GM21619 (cell line): ENCODE measurements at regions not wholly inside any gene's neighbourhood (a gene's known extent, or its start where the extent isn't known, plus 50 kb on each side); places are given as distances from the start of the nearest gene placed in this dataset.
A peak's percentile ranks its signal among the peaks of the same experiment; 100 is the strongest.

Source experiments
- ATAC-seq: cut with Tn5 transposase; IDR thresholded peaks from one replicate; pipeline ENCODE4 v1.9.1; 2021; ENCODE audit not compliant: unreplicated experiment

DNA sequence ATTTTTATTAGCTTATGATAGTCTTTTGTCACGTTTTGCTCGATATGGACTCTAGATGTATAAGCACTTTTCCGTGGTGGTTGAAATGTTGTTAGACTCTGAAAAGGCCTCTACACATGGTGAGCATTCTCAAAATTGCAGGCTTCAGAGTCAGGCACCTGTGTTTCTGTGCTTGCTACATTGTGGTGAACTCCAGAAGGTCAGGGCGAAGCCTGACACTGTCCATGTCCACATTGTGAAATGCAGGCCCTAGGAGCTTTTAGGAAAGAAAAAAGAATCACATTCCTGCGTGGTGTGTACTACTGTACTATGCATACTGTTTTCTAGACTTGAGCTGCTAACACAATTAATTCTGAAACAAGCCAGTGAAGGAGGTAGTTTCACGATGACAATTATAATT, 86.3 kb downstream of the HS3ST1 start:
- ATAC-seq, result no peak

DNA sequence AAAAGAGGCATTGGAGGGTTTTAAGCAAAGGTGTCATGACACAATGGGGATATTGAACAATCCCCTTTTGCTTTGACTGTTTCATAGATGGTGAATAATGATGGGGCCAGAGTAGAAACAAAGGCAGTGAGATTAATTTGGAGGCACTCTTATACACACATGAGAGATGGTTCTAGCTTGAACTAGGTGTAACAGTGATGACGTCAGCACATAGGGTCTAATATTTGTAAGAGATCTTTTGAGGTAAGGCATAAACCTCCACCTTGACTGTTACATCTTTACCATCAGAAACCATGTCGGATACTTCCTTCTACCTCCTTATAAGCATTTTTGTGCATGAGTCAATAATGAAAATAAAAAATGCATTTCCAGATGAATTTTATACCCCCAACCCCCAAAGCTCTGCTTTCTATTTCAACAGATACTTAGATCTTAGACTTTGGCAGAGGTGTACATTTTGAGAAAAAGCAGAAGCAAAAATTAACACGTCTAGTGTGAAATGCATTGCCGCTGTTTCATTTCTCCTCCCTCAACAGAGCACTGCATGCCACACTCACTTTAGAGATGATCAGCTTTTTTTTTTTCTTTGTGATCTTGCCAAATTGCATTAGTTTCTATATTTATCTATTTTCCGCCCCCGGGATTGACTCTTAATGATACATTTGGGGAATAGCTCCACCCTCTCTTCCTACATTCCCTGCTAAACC, 87.2 kb downstream of the HS3ST1 start:
- ATAC-seq, result no peak

DNA sequence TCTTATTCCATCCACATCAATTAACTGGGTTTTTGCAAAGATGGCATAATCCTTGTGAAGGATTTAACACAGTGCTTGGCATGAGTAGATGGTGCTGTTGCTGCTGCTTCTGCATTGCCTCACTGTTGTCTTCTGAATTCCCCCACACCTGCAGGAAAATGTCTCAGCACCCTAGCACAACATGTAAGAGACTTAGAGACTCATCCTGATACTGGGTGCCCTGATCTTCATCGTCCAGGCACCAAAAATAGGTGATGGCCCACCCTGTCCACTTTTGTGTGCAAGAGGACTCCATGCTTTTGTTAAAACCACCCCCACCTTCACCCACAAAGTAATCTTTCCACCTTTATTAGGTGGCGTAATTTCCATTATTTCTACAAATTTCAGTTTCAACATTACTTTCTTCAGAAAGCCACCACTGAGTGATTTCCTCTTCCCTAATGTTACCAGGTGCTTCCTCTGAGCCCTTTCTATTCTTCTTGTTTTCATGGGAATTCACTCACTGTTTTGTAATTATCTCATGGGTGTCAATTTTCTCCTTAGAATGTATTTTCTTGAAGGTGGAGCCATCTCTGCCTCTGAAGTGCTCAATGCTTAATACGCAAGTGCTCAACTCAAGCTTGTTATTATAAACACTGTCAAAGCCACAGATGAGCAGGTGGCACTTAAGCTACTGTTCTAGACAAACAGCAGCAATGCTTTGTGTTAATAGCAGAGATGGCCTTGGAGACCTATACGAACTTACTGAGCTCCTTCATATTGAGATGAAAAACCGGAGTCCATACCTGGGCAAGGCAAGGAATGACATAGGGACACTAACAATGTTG, 89.5 kb downstream of the HS3ST1 start:
- peak; percentile 42 for ATAC-seq

DNA sequence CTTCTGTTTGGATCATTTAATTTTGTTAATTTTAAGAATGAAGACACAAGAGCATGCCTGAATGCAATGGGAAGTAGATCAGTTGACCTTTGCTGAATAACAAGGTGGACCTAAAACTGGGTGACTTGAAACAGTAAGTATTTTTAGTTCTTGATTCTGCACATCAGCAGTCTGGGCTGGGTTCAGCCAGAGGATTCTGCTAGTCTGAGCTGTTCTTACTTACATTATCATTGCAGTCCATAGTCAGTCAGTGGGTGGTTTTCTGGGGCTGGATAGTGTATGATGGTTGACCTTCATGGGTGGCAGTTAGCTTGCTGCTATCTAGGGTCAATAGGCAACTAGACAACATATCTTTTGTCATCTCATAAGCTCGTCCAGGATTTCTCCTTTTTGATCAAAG, 91.4 kb downstream of the HS3ST1 start:
- no peak for ATAC-seq

DNA sequence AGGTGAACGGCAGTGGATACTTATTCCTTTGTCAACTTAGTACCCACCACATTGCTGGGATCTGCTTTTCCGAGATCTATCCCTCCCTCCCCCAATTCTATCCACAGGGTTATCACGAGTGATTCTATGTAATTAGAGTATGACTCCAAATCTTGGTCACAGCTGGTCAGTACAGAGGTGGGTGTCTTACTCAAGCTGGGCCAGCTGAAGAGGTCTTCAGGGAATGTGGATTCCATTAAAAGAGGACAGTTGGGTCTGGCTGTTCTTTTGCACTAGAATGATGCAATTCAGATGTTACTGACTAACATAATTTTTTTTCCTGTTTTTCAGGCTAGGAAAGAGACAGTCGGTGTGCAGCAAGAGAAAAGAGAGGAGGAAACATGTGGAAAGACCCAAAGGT, 92.3 kb downstream of the HS3ST1 start:
- ATAC-seq, result no peak

DNA sequence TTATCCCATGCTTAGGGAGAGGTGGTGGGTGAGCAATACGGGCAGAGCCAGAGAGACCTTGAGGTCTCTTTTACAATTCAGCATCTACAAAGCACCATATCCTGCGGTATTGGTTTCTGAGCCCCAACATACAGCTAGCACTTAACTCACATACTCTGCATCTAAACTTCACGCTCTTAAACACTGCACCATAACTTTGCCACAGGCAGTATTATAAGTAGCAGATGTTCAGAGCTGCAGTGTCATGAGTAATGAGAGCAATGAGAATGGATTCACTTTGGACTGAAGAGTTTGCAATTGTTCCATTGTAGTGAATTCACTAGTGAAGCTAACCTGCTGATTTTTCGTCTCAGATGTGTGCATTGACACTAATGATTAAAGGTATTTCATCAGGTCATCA, 93.8 kb downstream of the HS3ST1 start:
- no peak for ATAC-seq

DNA sequence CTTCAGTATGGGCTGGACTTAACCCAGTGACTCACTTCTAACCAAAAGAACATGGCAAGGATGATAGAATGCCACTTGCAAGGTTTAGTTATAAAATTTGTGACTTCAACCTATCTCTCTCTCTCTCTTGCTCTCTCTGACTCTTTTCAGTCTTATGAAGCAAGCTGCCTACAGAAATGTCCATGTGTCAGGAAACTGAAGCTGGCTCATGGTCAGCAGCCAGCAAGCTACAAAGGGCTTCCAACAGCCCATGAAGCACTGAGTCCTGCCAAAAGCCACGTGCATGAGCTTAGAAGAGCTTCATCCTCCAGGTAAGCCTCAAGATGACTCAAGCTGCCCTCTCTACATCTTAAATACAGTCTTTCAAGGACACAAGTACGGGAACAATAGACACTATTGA, 100.3 kb downstream of the HS3ST1 start:
- no peak for ATAC-seq

DNA sequence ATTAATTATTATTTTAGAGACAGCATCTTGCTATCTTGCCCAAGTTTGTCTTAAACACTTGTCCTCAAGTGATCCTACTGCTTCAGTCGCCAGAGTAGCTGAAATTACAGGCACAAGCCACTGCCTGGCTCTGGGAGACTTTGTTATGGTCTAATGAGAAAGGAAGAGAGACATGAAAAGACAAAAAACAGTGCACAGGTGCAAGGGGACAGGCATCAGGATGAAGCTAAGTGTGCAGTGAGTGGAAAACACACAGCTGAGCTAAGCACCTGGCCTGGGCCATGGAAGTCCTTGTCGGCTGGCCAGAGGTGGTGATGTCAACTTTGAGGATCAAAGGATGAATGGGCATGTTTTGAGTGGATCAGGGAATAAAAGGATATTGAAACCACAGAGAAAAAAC, 102.7 kb downstream of the HS3ST1 start:
- ATAC-seq, result no peak

DNA sequence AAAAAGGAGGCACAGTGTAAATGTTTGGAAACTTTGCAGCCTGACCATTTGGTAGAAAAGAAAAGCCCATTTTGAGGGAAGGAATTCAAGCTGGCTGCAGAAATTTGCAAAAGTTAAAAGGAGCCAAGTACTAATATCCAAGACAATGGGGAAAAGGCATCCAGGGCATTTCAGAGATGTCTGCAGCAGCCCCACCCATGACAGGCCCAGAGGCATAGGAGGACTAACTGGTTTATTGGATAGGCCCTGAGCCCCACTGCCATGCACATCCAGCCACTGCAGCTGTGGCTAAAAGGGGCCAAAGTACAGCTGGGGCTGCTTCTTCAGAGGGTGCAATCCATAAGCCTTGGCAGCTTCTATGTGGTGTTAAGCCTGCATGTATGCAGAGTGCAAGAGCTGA, 104.9 kb downstream of the HS3ST1 start:
- ATAC-seq, result no peak

DNA sequence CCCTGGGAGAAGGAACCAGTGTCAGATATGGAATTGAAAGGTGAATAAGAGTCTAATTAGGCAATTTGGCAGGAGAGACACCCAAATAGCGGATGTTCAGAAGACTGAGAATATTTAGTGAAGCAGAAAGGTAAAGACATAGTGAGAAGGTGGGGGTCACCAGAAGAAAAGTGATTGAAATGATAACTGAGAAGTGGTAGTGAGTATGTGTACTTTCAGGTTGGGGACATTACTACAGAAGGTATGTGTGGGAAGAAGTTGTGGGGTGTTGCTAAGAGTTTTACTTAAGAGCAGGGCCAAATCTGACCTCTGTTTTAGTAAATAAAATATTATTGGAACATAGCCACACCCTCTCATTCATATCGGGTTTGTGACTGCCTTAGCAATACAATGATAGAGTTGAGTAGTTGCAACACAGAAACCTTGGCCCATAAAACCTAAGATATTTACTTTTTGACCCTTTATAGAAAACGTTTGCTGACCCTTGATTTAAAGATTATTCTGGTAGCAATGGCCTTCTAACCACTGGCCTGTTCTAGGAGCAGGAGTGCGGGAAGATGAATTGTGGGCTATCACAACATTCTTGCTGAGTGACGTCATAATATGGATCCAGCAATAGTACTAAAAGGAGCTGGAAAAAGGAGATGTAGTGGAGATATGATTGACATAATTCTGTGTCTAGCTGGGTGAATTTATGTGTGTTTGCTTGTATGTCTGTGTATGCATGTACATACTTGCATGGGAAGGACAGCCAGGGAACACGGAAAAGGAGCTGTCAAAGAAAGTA, 115.3 kb downstream of the HS3ST1 start:
- ATAC-seq, result no peak

DNA sequence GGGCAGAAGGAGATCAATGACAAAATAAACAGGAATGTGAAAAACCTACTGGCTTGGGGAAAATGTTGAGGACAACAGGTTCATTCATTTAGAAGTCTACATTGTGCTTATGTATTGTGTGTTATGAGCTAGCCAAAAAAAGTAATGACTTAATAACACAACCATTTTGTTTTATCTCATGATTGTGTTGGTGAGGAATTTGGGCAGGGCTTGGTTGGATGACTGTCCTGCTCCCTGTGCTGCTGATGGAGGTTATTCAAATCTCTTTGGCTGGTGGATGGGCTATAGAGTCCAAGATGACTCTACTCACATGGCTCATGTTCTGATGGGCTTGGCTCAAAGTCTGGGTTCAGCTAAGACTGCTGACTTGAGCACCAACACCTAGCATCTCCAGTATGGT, 116.3 kb downstream of the HS3ST1 start:
- no peak for ATAC-seq

DNA sequence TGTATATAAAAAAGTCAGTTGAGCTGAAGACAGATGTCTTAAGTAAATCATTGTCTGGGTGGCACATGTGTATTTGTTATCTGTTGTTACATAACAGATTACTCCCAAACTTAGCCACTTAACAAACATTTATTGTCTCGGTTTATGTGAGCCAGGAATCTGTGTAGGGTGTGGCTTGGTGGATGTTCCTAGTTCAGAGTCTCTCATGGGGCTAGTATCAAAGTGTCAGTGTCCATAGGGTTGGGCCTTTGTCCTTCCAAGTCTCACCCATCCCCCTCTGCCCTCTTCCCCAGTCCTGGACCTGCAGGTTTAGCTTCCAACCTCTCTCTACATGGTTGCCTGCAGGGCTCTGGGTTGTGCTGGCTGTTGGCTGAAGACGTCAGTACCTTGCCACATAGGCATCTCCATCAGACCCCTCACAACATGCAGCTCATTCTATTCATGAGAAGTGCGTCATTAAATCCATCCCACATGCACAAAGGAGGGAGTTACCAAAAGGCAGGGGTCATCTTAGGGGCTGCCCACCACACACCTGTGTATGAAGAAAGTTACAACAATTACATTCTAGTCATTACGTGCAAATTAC, 127.5 kb downstream of the HS3ST1 start:
- no peak for ATAC-seq

DNA sequence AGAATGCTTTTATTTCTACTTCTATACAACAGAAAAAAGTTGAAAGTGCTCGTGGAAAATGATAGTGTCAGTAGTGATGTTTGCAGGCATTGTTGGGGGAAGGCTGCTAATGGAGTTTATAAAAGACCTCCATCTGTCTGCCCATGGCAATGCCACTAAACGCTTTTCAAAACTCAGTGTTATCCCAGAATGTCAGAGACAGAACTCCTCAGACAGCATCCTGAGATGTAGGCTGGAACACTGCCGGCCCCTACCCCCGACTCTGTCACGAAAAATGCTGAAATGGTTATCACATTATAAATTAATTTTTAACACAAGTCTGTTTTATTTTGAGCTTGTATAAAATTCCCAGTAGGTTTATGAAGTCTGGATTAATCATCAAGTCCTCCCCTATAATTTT, 128.9 kb downstream of the HS3ST1 start:
- ATAC-seq, result no peak

DNA sequence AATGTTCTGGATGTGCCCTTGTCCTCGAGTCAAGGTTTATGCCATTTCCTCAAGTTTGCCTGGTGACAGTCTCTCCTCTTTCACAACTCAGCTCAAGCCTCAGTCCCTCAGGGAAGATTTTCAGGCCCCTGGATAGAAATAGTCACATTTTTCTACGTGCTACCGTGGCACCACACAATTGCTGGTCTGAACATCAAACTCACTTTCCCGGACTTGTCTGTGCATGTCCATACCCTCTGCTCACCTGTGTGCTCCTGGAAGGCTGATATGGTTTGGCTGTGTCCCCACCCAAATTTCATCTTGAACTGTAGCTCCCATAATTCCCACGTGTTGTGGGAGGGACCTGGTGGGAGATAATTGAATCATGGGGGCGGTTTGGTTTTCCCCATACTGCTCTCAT, 129.7 kb downstream of the HS3ST1 start:
- no peak for ATAC-seq

DNA sequence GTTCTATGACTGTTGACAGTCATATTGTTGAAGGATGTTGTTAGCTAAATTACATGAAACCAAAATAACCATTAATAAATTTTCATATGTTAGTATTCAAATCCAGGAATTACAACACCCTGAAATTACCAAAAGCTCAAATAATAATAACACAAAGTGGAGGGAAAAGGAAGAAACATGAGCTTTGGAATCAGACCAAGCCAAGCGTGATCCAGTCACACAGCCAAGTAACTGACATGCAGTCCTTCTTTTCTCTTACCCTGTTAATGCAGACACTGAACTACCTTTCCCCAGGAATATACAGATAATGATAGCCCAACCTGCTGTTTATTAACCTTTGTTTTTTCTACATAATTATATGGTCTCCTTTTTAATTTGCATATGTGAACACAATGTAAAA, 130.2 kb downstream of the HS3ST1 start:
- ATAC-seq, result no peak

DNA sequence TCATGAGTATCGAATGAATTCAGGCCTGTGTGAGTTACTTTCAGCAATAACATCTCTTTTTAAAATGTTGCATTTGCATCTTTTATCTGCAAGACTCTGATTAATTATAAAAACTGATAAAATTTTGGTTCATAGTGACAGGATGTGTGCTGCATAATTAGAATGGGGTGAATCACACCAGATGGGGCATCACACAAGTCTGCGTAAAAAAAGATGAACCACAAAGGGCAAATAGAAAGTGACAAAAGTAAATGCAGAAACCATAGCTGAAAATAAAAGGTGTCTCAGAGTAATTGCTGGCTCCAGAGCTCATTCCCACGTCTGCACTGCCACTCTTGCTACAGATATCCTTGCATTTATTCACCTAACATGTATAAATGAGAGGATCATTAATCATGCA, 131.1 kb downstream of the HS3ST1 start:
- ATAC-seq, result no peak

DNA sequence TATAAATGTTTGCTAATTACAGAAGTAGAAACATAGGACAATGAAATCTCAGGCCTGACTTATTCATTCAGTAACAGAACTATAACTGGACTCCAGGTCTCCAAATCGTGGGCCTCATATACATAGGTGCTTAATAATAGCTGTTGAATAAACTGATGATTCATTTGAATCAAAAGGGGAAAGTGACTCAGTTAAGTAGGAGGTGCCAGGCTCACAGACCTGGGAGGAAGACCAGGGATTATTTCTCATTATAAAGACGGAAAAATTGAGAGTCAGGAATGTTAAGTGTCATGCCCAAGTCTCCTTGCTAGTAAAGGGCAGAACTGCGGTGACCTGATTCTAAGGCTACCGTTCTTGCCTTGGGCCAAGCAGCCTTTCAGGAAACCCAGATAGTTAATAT, 131.5 kb downstream of the HS3ST1 start:
- no peak for ATAC-seq

DNA sequence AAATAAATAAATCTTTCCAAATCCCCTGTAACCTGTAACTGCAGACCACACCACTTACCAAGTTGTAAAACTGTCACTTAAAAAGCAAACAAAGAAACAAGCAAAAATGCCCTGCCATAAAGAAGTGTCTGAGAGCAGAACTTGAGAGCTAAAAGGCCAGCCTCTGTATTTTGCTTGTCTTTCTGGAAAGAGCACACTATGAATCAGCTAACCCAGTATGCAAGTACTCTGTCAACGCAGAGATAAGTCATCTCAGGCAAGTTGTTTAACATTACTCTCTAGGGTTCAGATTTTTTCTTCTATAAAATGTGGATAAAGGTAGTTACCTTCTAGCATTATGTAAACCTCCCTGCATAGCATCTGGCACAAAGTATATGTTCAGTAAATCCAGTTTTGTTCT, 134.8 kb downstream of the HS3ST1 start:
- ATAC-seq, result no peak

DNA sequence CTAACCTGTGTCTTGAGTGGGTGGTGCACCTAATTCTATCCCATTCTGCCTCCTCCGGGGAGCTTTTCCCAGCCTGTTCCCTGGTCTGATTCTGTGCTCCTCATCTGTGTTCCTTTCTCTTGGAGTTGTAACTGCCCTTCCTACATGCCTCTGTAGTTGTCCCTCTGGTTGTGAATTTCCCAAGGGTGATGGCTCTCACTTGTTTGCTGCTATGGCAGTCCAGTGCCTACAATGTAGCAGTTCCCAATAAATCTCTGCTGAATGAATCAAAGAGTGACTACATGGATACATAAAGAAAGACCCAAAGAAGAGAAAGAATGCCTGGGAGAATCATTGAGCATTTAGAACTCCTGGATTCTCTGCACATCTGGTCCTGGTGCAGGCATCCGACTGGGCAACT, 141.6 kb downstream of the HS3ST1 start:
- ATAC-seq, result no peak

DNA sequence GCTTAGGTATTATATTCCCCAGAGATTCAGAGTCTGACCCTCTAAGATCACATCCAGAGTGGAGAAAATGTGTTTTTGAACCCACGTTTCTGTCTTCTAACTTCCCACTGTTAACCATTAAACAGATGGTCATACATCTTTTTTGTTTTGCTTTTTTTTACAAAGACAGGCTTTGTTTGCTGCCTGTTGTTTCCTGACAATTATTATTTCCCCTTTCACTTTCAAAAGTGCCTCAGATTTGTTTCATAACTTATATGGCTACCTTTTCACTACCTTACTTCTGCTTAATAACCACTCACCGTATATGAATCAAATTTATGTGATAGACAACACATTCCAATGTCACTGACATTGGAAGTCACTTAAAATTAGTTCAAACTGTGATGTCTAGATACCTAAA, 142.2 kb downstream of the HS3ST1 start:
- ATAC-seq, result peak; percentile 82

DNA sequence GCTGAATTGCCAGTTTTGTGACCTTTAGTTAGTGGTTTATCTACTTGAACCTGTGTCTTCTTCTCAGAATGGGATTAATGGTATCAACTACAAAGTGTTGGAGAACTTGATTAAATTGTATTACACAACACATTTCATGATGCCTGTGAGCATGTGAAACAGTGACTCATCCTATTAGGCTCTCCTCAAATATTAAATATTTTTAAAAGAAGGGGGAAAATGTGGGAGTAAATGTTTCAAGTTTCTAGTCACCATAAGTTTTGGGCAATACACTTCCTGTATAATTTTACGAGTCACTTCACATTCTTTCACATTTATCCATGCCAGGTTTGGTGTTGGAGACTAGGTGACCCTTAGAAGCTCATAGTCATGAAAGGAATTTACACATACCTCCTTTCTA, 147.0 kb downstream of the HS3ST1 start:
- ATAC-seq, result no peak

DNA sequence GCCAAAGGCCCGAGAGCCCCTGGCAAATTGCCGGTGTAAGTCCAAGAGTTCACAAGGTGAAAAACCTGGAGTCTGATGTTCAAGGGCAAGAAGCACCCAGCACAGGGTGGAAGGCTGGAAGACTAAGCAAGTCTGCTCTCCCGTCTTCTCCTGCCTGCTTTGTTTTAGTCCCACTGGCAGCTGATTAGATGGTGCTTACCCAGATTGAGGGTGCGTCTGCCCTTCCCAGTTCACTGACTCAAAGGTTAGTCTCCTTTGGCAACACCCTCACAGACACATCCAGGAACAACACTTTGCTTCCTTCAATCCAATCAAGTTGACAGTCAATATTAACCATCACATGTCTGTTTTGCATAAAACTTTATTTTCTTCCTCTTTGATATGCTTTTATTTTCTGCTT, 157.4 kb downstream of the HS3ST1 start:
- no peak for ATAC-seq
